Esophagus muscularis mucosa (tissue), 4 donors: ENCODE measurements at regions not wholly inside any gene's neighbourhood (a gene's known extent, or its start where the extent isn't known, plus 50 kb on each side); places are given as distances from the start of the nearest gene placed in this dataset.

ENCODE experiments used
- EP300 ChIP-seq: sonication (generic); formaldehyde crosslinking; IDR thresholded peaks from one replicate; pipeline ENCODE4 v1.6.1; 2017; ENCODE audit warnings: antibody characterized with exemption
- POLR2A ChIP-seq: fragments of 450-650 bp; IDR thresholded peaks from one replicate; pipeline ENCODE4 v1.6.1; 2017; ENCODE audit warnings: antibody characterized with exemption, moderate library complexity, mild to moderate bottlenecking, low read depth
- POLR2AphosphoS5 ChIP-seq, 2 donors: sonication (generic); formaldehyde crosslinking; IDR thresholded peaks; one replicate each; pipeline ENCODE4 v1.6.1; 2017; ENCODE audit warnings: antibody characterized with exemption in 2 of 2
- TF ChIP-seq, protein P1 (sequence below), 3 experiments: fragments of 200-600 bp in 2 of 3; fragments of 450-650 bp in 1 of 3; sonication (generic) in 2 of 3; IDR thresholded peaks; one replicate each; pipeline ENCODE4 v1.5.1; 2017 to 2019; ENCODE audit warnings: antibody characterized with exemption in 3 of 3, mild to moderate bottlenecking in 2 of 3, moderate library complexity in 1 of 3

GRCh38 chr7:12064586-12065127, 146.4 kb upstream of the TMEM106B start:
- TF ChIP-seq, protein P1, sequence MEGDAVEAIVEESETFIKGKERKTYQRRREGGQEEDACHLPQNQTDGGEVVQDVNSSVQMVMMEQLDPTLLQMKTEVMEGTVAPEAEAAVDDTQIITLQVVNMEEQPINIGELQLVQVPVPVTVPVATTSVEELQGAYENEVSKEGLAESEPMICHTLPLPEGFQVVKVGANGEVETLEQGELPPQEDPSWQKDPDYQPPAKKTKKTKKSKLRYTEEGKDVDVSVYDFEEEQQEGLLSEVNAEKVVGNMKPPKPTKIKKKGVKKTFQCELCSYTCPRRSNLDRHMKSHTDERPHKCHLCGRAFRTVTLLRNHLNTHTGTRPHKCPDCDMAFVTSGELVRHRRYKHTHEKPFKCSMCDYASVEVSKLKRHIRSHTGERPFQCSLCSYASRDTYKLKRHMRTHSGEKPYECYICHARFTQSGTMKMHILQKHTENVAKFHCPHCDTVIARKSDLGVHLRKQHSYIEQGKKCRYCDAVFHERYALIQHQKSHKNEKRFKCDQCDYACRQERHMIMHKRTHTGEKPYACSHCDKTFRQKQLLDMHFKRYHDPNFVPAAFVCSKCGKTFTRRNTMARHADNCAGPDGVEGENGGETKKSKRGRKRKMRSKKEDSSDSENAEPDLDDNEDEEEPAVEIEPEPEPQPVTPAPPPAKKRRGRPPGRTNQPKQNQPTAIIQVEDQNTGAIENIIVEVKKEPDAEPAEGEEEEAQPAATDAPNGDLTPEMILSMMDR (IDR thresholded peaks at IDR 0.05) = no peak
- TF ChIP-seq POLR2A = no peak
- no peak for TF ChIP-seq EP300
- no peak for TF ChIP-seq POLR2AphosphoS5 (IDR thresholded peaks at IDR 0.05)
